ENCODE measurements at regions not wholly inside any gene's neighbourhood (a gene's known extent, or its start where the extent isn't known, plus 50 kb on each side); places are given as distances from the start of the nearest gene placed in this dataset.

DNA sequence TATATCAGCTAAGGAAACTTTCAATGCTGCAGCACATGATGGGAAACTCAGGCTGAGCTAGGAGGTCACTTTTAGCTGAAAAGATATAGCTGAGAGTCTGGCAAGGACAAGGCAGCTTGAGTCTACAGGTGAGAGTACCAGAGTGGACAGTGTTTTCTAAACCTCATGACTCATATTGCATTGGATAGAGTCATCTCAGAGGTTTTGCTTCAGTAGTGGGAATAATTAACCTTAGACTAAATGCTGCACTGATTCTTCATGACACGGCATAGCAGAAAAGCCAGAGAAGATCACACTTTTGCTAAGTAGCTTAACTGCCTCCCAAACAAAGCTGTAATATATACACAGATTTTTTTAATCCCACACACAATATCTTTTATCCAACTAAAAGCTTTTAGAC, 865.0 kb upstream of the CDH2 start:
- Histone ChIP-seq H3K9me3 (no peaks in the 10 kb centered on the region), H3K27me3 (no peaks in the 10 kb centered on the region), H3K36me3 (peaks cover 0 to 3% of the 10 kb centered on the region in 2 donors), H3K4me3 (no peak overlapping the region), H3K27ac (no peak overlapping the region), H3K4me1 (no peaks in the 10 kb centered on the region)
- intact Hi-C loops (cut with DNase I; ENCODE audit: low total_unique reads): no loop called here
- TF ChIP-seq, protein P1, sequence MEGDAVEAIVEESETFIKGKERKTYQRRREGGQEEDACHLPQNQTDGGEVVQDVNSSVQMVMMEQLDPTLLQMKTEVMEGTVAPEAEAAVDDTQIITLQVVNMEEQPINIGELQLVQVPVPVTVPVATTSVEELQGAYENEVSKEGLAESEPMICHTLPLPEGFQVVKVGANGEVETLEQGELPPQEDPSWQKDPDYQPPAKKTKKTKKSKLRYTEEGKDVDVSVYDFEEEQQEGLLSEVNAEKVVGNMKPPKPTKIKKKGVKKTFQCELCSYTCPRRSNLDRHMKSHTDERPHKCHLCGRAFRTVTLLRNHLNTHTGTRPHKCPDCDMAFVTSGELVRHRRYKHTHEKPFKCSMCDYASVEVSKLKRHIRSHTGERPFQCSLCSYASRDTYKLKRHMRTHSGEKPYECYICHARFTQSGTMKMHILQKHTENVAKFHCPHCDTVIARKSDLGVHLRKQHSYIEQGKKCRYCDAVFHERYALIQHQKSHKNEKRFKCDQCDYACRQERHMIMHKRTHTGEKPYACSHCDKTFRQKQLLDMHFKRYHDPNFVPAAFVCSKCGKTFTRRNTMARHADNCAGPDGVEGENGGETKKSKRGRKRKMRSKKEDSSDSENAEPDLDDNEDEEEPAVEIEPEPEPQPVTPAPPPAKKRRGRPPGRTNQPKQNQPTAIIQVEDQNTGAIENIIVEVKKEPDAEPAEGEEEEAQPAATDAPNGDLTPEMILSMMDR (IDR thresholded peaks at IDR 0.05): no peak
- TF ChIP-seq POLR2A (IDR thresholded peaks at IDR 0.05): no peak
- DNase-seq: no peak

DNA sequence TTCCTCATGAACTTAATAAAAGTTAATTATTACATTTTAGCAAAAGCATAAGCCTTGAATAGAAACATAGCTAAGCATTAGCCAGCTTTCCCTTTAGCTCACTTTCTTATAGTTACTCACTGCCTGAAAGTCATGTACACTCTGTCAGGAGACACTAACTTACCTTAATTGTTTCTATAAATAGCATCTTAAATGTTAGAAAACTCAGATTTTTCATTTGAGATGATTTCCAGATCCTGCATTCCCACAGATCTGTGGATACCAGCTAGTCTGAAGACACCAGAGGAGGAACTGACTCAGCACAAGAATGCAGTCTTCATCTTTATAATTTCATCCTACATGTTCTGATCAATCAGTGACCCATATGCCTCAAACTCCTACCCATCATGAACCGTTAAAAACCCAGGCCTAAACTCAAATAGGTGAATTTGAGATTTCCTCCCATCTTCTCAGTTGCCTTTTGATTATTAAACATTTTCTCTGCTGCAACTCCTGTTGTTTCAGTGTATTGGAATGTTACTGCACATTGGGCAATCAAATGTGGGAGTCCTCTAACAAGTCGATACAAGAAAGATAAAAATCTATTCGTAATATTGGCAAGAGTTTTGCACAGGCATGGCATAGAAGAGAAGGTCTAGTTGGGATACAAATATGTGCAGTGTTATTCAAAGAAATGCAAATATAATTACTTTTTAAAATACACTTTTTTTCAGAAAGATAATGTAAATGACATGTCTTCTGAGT, 857.4 kb upstream of the CDH2 start:
- H3K9me3 ChIP-seq: no peaks in the 10 kb centered on the region
- no peaks in the 10 kb centered on the region for H3K27me3 ChIP-seq
- H3K4me1 ChIP-seq: no peaks in the 10 kb centered on the region
- DNase-seq: no peak
- H3K4me3 ChIP-seq: no peak overlapping the region
- no peak for TF ChIP-seq POLR2A (IDR thresholded peaks at IDR 0.05)
- TF ChIP-seq, protein P1 (IDR thresholded peaks at IDR 0.05): no peak
- intact Hi-C loops (cut with DNase I; ENCODE audit: low total_unique reads): no loop called here
- no peak overlapping the region for H3K27ac ChIP-seq
- H3K36me3 ChIP-seq: no peaks in the 10 kb centered on the region

DNA sequence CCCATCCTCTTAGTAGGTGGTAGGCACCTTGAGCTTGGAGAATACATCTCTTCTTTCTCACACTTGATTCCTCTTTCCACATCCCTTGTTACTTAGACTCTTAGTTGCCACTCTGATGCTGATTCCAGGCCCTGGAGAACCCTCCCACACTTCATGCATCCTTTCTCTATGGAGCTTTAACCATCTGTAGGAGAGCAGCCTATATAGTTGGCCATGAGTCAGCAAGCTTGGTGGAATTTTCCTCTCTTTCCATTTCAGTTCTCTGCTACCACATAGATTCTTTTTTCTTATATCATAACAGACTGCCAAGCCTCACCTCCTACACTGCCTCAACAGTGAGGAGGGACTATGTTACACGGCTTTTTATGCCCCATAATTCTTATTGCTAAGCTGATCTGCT, 851.6 kb upstream of the CDH2 start:
- no peaks in the 10 kb centered on the region for H3K4me1 ChIP-seq
- H3K9me3 ChIP-seq: no peaks in the 10 kb centered on the region
- H3K27ac ChIP-seq: no peak overlapping the region
- intact Hi-C loops (cut with DNase I; ENCODE audit: low total_unique reads): no loop called here
- H3K36me3 ChIP-seq: no peaks in the 10 kb centered on the region
- H3K4me3 ChIP-seq: no peak overlapping the region
- no peak for TF ChIP-seq POLR2A (IDR thresholded peaks at IDR 0.05)
- TF ChIP-seq, protein P1 (IDR thresholded peaks at IDR 0.05): no peak
- no peaks in the 10 kb centered on the region for H3K27me3 ChIP-seq
- no peak for DNase-seq

GRCh38 chr18:29018976-29019375, 842.0 kb upstream of the CDH2 start:
- no peak for TF ChIP-seq POLR2A (IDR thresholded peaks at IDR 0.05)
- TF ChIP-seq, protein P1 (IDR thresholded peaks at IDR 0.05): no peak
- intact Hi-C loops (cut with DNase I; ENCODE audit: low total_unique reads): no loop called here
- Histone ChIP-seq H3K36me3 (peaks cover 0 to 3% of the 10 kb centered on the region in 2 donors), H3K4me1 (no peaks in the 10 kb centered on the region), H3K9me3 (no peaks in the 10 kb centered on the region), H3K27ac (no peak overlapping the region), H3K27me3 (no peaks in the 10 kb centered on the region), H3K4me3 (no peak overlapping the region)
- no peak for DNase-seq

- H3K27me3 ChIP-seq: no peaks in the 10 kb centered on the region
- no peaks in the 10 kb centered on the region for H3K4me1 ChIP-seq
- H3K27ac ChIP-seq: no peak overlapping the region
- no peaks in the 10 kb centered on the region for H3K9me3 ChIP-seq
- DNase-seq: no peak
- H3K36me3 ChIP-seq: no peaks in the 10 kb centered on the region
- TF ChIP-seq POLR2A (IDR thresholded peaks at IDR 0.05): no peak
- TF ChIP-seq, protein P1 (IDR thresholded peaks at IDR 0.05): no peak
- intact Hi-C loops (cut with DNase I; ENCODE audit: low total_unique reads): no loop called here
- no peak overlapping the region for H3K4me3 ChIP-seq
These were observed 836.0 kb upstream of the CDH2 start for GRCh38 chr18:29012883-29013465.

All from uterus (tissue), 3 donors.